PC-3 (cell line): ENCODE measurements at regions not wholly inside any gene's neighbourhood (a gene's known extent, or its start where the extent isn't known, plus 50 kb on each side); places are given as distances from the start of the nearest gene placed in this dataset.

Experiments used
- ATAC-seq: fragments of 200-7000 bp; cut with Tn5 transposase; 2 replicates; pipeline ENCODE4 v1.9.1; 2020; ENCODE audit warnings: mild to moderate bottlenecking, moderate library complexity
- BruUV-seq: library from RNA; stranded (reverse); fragments of 400-500 nt; replicated peaks from 2 replicates; lab custom pipeline; 2021; lab: Mats Ljungman, UMichigan
- CTCF ChIA-PET: fragments of 300-600 bp; sonication (Branson Sonifier 250); formaldehyde crosslinking; loops from one replicate; lab custom pipeline; 2022; ENCODE audit warnings: antibody characterized with exemption; lab: Charles Lee
- POLR2A ChIA-PET: fragments of 300-600 bp; sonication (Branson Sonifier 250); formaldehyde crosslinking; loops from one replicate; lab custom pipeline; 2022; ENCODE audit warnings: antibody characterized with exemption; ENCODE audit not compliant: unreplicated experiment; lab: Charles Lee
- DNase-seq: peaks from one replicate; pipeline ENCODE4 v3.0.0-alpha.2; 2015
- H2AFZ ChIP-seq: fragments of 300-600 bp; sonication (generic); 2 replicates; pipeline ENCODE4 v1.6.0; 2016; ENCODE audit warnings: antibody characterized with exemption, low read length
- H3F3A ChIP-seq: fragments of 300-600 bp; sonication (generic); one replicate; pipeline ENCODE4 v1.6.0; 2017; ENCODE audit warnings: antibody characterized with exemption, low read length, control low read depth, mild to moderate bottlenecking; ENCODE audit not compliant: unreplicated experiment
- H3K27ac ChIP-seq: fragments of 300-600 bp; sonication (generic); 2 replicates; pipeline ENCODE4 v1.5.1; 2016; ENCODE audit warnings: mild to moderate bottlenecking, low read length
- H3K27me3 ChIP-seq: fragments of 300-600 bp; sonication (generic); 2 replicates; pipeline ENCODE4 v1.6.1; 2016; ENCODE audit warnings: low read length, mixed read lengths
- H3K36me3 ChIP-seq: fragments of 300-600 bp; sonication (generic); 2 replicates; pipeline ENCODE4 v1.6.1; 2016; ENCODE audit warnings: low read depth, mixed run types, low read length, mixed read lengths
- H3K4me1 ChIP-seq: fragments of 300-600 bp; sonication (generic); 2 replicates; pipeline ENCODE4 v1.5.1; 2016; ENCODE audit warnings: low read length; ENCODE audit not compliant: insufficient read depth
- H3K4me2 ChIP-seq: fragments of 300-600 bp; sonication (generic); 2 replicates; pipeline ENCODE4 v1.6.0; 2016; ENCODE audit warnings: low read length
- H3K4me3 ChIP-seq: fragments of 300-600 bp; sonication (generic); 2 replicates; pipeline ENCODE4 v1.5.1; 2016; ENCODE audit warnings: mild to moderate bottlenecking, low read length, mixed read lengths
- H3K79me2 ChIP-seq: fragments of 300-600 bp; sonication (generic); 2 replicates; pipeline ENCODE4 v1.6.1; 2017; ENCODE audit warnings: low read length, mixed read lengths
- H3K9ac ChIP-seq: fragments of 300-600 bp; sonication (generic); 2 replicates; pipeline ENCODE4 v1.6.0; 2016; ENCODE audit warnings: mild to moderate bottlenecking, low read length
- H3K9me2 ChIP-seq: fragments of 300-600 bp; sonication (generic); replicated peaks from 2 replicates; pipeline ENCODE4 v1.6.1; 2016; ENCODE audit warnings: mixed run types, low read length, mixed read lengths
- H3K9me3 ChIP-seq: fragments of 300-600 bp; sonication (generic); 2 replicates; pipeline ENCODE4 v1.6.1; 2016; ENCODE audit warnings: low read length, mixed read lengths
- H4K20me1 ChIP-seq: fragments of 300-600 bp; sonication (generic); 2 replicates; pipeline ENCODE4 v1.6.1; 2016; ENCODE audit warnings: low read length, mixed read lengths
- CTCF ChIP-seq: fragments of 300-600 bp; sonication (generic); conservative IDR thresholded peaks from 2 replicates; pipeline ENCODE4 v1.5.1; 2017; ENCODE audit warnings: antibody characterized with exemption, low read depth, mild to moderate bottlenecking, low read length
- EZH2 ChIP-seq: fragments of 300-600 bp; sonication (generic); IDR thresholded peaks from one replicate; pipeline ENCODE4 v1.6.1; 2017; ENCODE audit warnings: antibody characterized with exemption, mild to moderate bottlenecking, low read length; ENCODE audit not compliant: unreplicated experiment
- EZH2phosphoT487 ChIP-seq: fragments of 300-600 bp; sonication (generic); IDR thresholded peaks from 2 replicates; pipeline ENCODE4 v1.6.1; 2018; ENCODE audit warnings: mild to moderate bottlenecking, antibody characterized with exemption, low read length, borderline replicate concordance
- intact Hi-C: fragments of 100-400 bp; cut with micrococcal nuclease; formaldehyde crosslinking; loops from 2 replicates; pipeline ENCODE4 v1.9.0; 2023

- no peaks in the 10 kb centered on the region for H3K4me1 ChIP-seq
- DNase-seq (no peak), ATAC-seq (no peak)
- no peaks in the 10 kb centered on the region for H3K9me2 ChIP-seq
- H3K79me2 ChIP-seq, result no peaks in the 10 kb centered on the region
- H3F3A ChIP-seq, result no peaks in the 10 kb centered on the region
- H4K20me1 ChIP-seq, result no peaks in the 10 kb centered on the region
- ChIA-PET POLR2A (no interaction called here), CTCF (no interaction called here)
- no peaks in the 10 kb centered on the region for H3K36me3 ChIP-seq
- TF ChIP-seq CTCF (no peak), EZH2 (no peak), EZH2phosphoT487 (no peak)
- H3K4me3 ChIP-seq, result no peak overlapping the region
- no peak overlapping the region for H3K4me2 ChIP-seq
- BruUV-seq, result no TSS peak
- H3K9ac ChIP-seq, result no peak overlapping the region
- no peaks in the 10 kb centered on the region for H3K9me3 ChIP-seq
- intact Hi-C loops, result no loop called here
- H3K27me3 ChIP-seq, result 0 out of 2 replicates have a peak, but pooled peaks cover 3% of the 10 kb centered on the region
- H2AFZ ChIP-seq, result no peak overlapping the region
- H3K27ac ChIP-seq, result no peak overlapping the region
Measured at GRCh38 chr5:30661730-30662129, 531.8 kb upstream of the CDH6 start.

DNA sequence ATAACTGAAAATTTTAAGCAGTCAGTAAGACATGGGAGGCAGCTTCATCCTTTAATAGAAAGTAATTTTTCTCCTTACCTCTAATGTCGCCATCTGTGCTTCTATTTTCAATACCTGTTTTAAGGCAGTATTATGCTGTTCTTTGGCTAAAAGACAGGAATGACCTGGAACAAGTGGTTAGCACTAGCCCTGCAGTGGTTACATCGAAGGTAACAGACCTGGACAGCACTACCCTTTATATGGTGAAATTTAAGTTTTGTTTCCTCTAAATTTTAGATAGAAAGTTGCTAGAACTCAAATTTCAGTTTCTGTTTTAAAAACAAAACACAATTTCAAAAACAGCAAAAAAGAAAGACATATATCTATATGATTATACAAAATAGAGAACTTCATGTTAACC, 534.1 kb upstream of the CDH6 start:
- Histone ChIP-seq H3K27ac (no peak overlapping the region), H3K79me2 (no peaks in the 10 kb centered on the region), H3K9ac (no peak overlapping the region), H3F3A (no peaks in the 10 kb centered on the region), H3K27me3 (0 out of 2 replicates have a peak, but pooled peaks cover 3% of the 10 kb centered on the region), H3K4me3 (no peak overlapping the region), H3K4me1 (no peaks in the 10 kb centered on the region), H4K20me1 (no peaks in the 10 kb centered on the region), H3K9me3 (no peaks in the 10 kb centered on the region), H3K4me2 (no peak overlapping the region), H3K9me2 (no peaks in the 10 kb centered on the region), H3K36me3 (no peaks in the 10 kb centered on the region), H2AFZ (no peak overlapping the region)
- intact Hi-C loops, result no loop called here
- no TSS peak for BruUV-seq
- POLR2A ChIA-PET, result no interaction called here
- CTCF ChIA-PET, result no interaction called here
- no peak for TF ChIP-seq CTCF
- TF ChIP-seq EZH2phosphoT487, result no peak
- no peak for TF ChIP-seq EZH2
- ATAC-seq (no peak), DNase-seq (no peak)

DNA sequence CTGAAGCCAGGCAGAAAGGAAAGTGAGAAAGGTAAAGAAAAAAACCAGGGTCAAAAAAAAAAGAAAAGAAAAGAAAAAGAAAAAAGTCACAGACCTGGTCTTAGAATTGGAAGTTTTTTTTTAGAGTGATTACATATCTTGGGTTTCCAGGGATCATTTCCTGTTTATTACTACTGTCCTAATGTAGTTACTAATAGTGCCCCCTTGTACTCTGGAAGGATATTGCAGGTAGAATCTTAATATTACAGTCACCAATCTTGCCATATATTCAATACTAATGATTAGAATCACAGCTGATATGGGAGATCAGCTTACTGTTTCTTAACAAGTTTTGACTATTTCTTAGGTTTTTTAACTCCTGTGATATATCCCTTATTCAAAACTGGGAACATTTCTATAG, 543.2 kb upstream of the CDH6 start:
- intact Hi-C loops, result no loop called here
- Histone ChIP-seq H3K9me2 (no peaks in the 10 kb centered on the region), H2AFZ (no peak overlapping the region), H3K4me1 (no peaks in the 10 kb centered on the region), H3K9ac (no peak overlapping the region), H3K36me3 (no peaks in the 10 kb centered on the region), H3K79me2 (no peaks in the 10 kb centered on the region), H3K27me3 (no peaks in the 10 kb centered on the region), H3K4me2 (no peak overlapping the region), H3K27ac (no peak overlapping the region), H3K9me3 (no peaks in the 10 kb centered on the region), H3F3A (no peaks in the 10 kb centered on the region), H4K20me1 (no peaks in the 10 kb centered on the region), H3K4me3 (no peak overlapping the region)
- CTCF ChIA-PET, result no interaction called here
- TF ChIP-seq EZH2phosphoT487 (no peak), EZH2 (no peak), CTCF (peak; percentile 47; the same call in 1 of the 2 replicates)
- DNase-seq (peak; percentile 26), ATAC-seq (no peak)
- no TSS peak for BruUV-seq
- POLR2A ChIA-PET, result no interaction called here
